Activated T-helper 1 cell treated with anti-CD3 and anti-CD28 coated beads, Interleukin-2, amount 50 U/mL, for 16 hours (primary cell): ENCODE measurements at regions not wholly inside any gene's neighbourhood (a gene's known extent, or its start where the extent isn't known, plus 50 kb on each side); places are given as distances from the start of the nearest gene placed in this dataset.

Experiments
- DNase-seq, 2 donors: peaks; one replicate each; pipeline ENCODE4 v3.0.0-alpha.2; 2020; ENCODE audit warnings: low read depth in 1 of 2, low spot score in 1 of 2

DNA sequence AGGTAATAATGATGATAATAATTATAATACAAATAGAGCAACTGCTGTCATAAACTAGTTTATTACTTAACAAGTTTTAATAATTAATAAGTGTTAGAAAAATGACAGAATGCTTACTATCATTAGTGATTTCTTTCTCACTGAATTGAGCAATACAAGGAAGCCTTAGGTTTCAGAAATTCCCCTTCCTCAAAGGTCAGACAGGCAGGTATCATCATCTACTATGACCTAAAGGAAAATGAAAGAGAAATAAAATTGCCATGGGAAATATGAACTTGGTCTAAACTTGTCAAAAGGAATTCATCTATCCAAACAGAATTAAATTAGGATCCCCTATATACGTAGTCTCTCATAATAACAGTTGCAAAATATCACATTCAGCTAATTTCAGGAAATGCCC is 56.3 kb upstream of the SLC7A11 start:
- DNase-seq, result no peak

DNA sequence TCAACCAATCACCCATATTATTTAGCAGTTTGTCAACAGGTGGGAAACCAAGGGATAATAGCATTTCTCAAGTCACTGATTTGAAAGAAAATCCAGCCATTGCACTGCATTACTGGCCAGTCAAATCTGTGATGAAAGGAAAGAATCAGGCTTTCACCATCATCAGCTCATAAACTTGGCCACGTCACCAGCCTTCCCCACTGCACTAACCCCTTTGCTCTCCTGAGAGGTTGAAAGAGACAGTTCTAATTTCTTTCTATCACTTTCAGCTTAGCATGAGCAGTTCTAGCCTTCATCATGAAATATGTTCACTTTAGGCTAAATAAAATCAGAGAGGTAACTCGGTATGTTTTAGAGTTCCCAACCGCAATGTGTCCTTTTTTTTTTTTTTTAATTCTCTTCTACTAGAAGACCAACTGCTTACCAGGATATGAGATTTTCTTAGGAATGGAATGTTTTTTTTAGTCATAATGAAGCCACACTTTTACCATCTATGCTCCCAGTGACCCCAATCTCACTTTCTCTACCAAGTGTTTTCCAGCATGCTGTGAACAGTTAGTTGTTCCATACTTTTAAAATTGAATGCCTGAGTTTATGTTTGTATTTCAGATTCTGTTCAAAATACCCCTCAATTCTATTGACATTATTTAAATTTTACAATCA is 55.7 kb upstream of the SLC7A11 start:
- no peak for DNase-seq

DNA sequence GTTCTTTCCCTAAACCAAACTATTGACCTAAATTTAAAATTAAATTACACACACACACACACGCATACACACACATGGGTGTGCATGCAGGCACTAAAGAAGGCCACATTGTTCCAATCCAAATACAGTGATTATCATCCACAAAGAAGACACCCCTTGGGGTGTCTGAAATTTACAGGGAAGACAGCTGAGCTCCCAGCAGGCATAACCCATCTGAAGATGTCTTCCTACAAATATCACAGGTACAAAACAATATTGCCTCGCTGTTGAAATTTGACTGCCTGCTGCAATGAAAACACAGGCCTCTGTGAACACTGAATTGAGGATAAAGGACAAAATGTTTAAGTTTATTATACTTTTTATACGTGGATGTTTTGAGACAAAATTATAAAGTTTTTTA is 50.2 kb upstream of the SLC7A11 start:
- no peak for DNase-seq
